ENCODE measurements at regions not wholly inside any gene's neighbourhood (a gene's known extent, or its start where the extent isn't known, plus 50 kb on each side); places are given as distances from the start of the nearest gene placed in this dataset.

DNA sequence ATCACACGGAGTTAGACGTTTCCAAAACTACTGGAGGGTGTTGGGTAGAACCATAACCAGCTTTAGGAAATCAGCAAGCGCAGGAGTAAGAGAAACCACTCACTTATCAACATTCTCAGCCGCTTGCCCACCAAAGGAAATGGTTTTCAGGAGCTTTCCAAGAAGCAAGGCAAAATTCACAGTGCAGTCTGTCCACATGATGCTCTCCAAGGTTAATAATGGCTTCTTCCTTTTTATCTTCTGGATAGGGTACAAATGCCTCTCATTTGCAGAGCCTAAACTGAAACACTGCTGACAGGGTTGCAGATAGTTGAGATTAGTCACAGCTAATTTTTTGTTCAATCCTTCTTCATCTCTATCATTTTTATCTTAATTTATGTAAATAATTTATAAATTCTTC lies 705.4 kb downstream of the RAB28 start:
- TF ChIP-seq EZH2 (IDR thresholded peaks at IDR 0.05; ENCODE audit: low read depth) (no peak), CTCF (conservative IDR thresholded peaks at IDR 0.05) (no peak)

Data from PC-9 (cell line).